22Rv1 (cell line): ENCODE measurements at regions not wholly inside any gene's neighbourhood (a gene's known extent, or its start where the extent isn't known, plus 50 kb on each side); places are given as distances from the start of the nearest gene placed in this dataset.

ENCODE experiments used
- H3K27ac ChIP-seq: fragments of 450-650 bp; 2 replicates; pipeline ENCODE4 v1.5.1; 2017
- CTCF ChIP-seq: fragments of 450-650 bp; IDR thresholded peaks from 2 replicates; pipeline ENCODE4 v1.5.1; 2017; ENCODE audit warnings: mild to moderate bottlenecking
- ZFX ChIP-seq: fragments of 450-650 bp; IDR thresholded peaks from 2 replicates; pipeline ENCODE4 v1.6.1; 2017; ENCODE audit warnings: antibody characterized with exemption, borderline replicate concordance

- TF ChIP-seq CTCF (no peak), ZFX (no peak)
- H3K27ac ChIP-seq = no peak overlapping the region
Measured at GRCh38 chr2:147224070-147224469, 620.8 kb upstream of the ACVR2A start.

- TF ChIP-seq ZFX (no peak), CTCF (no peak)
- no peak overlapping the region for H3K27ac ChIP-seq
Measured at GRCh38 chr2:147223553-147224060, 621.2 kb upstream of the ACVR2A start.

GRCh38 chr2:147223119-147223518 lies 621.7 kb upstream of the ACVR2A start:
- no peak overlapping the region for H3K27ac ChIP-seq
- TF ChIP-seq CTCF = no peak
- TF ChIP-seq ZFX = no peak

- no peak overlapping the region for H3K27ac ChIP-seq
- TF ChIP-seq CTCF = no peak
- no peak for TF ChIP-seq ZFX
Measured at GRCh38 chr2:147222506-147222905, 622.3 kb upstream of the ACVR2A start.

- TF ChIP-seq ZFX (no peak), CTCF (no peak)
- no peak overlapping the region for H3K27ac ChIP-seq
Measured at GRCh38 chr2:147214914-147215313, 629.9 kb upstream of the ACVR2A start.

- no peak overlapping the region for H3K27ac ChIP-seq
- TF ChIP-seq ZFX (no peak), CTCF (no peak)
Measured at GRCh38 chr2:147211484-147211883, 633.3 kb upstream of the ACVR2A start.

- H3K27ac ChIP-seq = 0 out of 2 replicates have a peak overlapping the region, but pooled peaks have one; percentile 35
- TF ChIP-seq CTCF = no peak
- no peak for TF ChIP-seq ZFX
Measured at GRCh38 chr2:147204102-147204501, 640.7 kb upstream of the ACVR2A start.
